Mammary epithelial cell (primary cell): ENCODE measurements at regions not wholly inside any gene's neighbourhood (a gene's known extent, or its start where the extent isn't known, plus 50 kb on each side); places are given as distances from the start of the nearest gene placed in this dataset.

Source experiments
- CTCF ChIP-seq, 2 donors: IDR thresholded peaks in 1 of 2; conservative IDR thresholded peaks in 1 of 2; 2 replicates each; pipeline ENCODE4 v1.5.1; 2011 to 2012; ENCODE audit warnings: inconsistent platforms in 2 of 2, low read length in 2 of 2, mild to moderate bottlenecking in 2 of 2, control low read depth in 1 of 2, low read depth in 1 of 2; ENCODE audit not compliant: insufficient read depth in 1 of 2; ENCODE audit errors: extremely low read depth in 1 of 2
- EZH2 ChIP-seq: IDR thresholded peaks from 2 replicates; pipeline ENCODE4 v1.6.1; 2012; ENCODE audit warnings: low read length, inconsistent platforms, borderline replicate concordance

- TF ChIP-seq CTCF (conservative IDR thresholded peaks at IDR 0.05 in 1 of 2, IDR thresholded peaks at IDR 0.05 in 1 of 2; ENCODE audit: extremely low read depth in 1 of 2, insufficient read depth in 1 of 2, low read depth in 1 of 2, low read length in 2 of 2) (no peak), EZH2 (no peak)
Measured at GRCh38 chr10:3886641-3887251, 101.7 kb upstream of the KLF6 start.
